Heart left ventricle (tissue), 16 donors: ENCODE measurements at regions not wholly inside any gene's neighbourhood (a gene's known extent, or its start where the extent isn't known, plus 50 kb on each side); places are given as distances from the start of the nearest gene placed in this dataset.

Experiments
- ATAC-seq, 4 donors: fragments of 200-7000 bp; cut with Tn5 transposase; one replicate each; pipeline ENCODE4 v1.9.1; 2020 to 2022; ENCODE audit warnings: moderate library complexity in 4 of 4, mild to moderate bottlenecking in 3 of 4, moderate number of reproducible peaks in 1 of 4
- DNase-seq, 5 donors: peaks; one replicate each; pipeline ENCODE4 v3.0.0-alpha.2; 2020
- H3K27ac ChIP-seq, 12 donors: fragments of 200-600 bp; sonication (generic) in 4 of 12; one replicate each; pipeline versions ENCODE4 v1.5.0 to v1.8.0; 2016 to 2022; ENCODE audit warnings: mild to moderate bottlenecking in 2 of 12
- H3K27me3 ChIP-seq, 9 donors: fragments of 200-600 bp; sonication (generic) in 2 of 9; one replicate each; pipeline versions ENCODE4 v1.5.1 to v1.8.0; 2016 to 2022; ENCODE audit warnings: mild to moderate bottlenecking in 3 of 9
- H3K36me3 ChIP-seq, 9 donors: fragments of 200-600 bp; sonication (generic) in 2 of 9; one replicate each; pipeline versions ENCODE4 v1.5.0 to v1.8.0; 2018 to 2022; ENCODE audit warnings: mild to moderate bottlenecking in 2 of 9
- H3K4me1 ChIP-seq, 12 donors: fragments of 200-600 bp; sonication (generic) in 4 of 12; one replicate each; pipeline versions ENCODE4 v1.5.0 to v1.8.0; 2016 to 2022; ENCODE audit warnings: mild to moderate bottlenecking in 3 of 12
- H3K4me3 ChIP-seq, 12 donors: fragments of 200-600 bp; sonication (generic) in 4 of 12; one replicate each; pipeline versions ENCODE4 v1.5.0 to v1.8.0; 2017 to 2022; ENCODE audit warnings: mild to moderate bottlenecking in 9 of 12, moderate library complexity in 4 of 12
- H3K9me3 ChIP-seq, 12 donors: fragments of 200-600 bp; sonication (generic) in 4 of 12; one replicate each; pipeline versions ENCODE4 v1.5.0 to v1.8.0; 2016 to 2022; ENCODE audit warnings: mild to moderate bottlenecking in 1 of 12
- POLR2A ChIP-seq, 2 donors: fragments of 450-650 bp; IDR thresholded peaks; one replicate each; pipeline ENCODE4 v1.6.1; 2017; ENCODE audit warnings: antibody characterized with exemption in 2 of 2, mild to moderate bottlenecking in 2 of 2, moderate library complexity in 2 of 2
- WGBS, 4 donors: extraction: QIAGEN DNeasy Blood & Tissue Kit in 2 of 4; methylation state at CpG; one replicate each; pipeline versions ENCODE4 v1.1.5 to v1.1.7; 2013 to 2018; 5-methylcytosine and 5-hydroxymethylcytosine counted together
- intact Hi-C, 10 donors: fragments of 100-400 bp; cut with DNase I; formaldehyde crosslinking; loops; one replicate each; pipeline versions ENCODE4 v1.11.1 to v1.14.2; 2022
- TF ChIP-seq, protein P1 (sequence below), 12 donors: fragments of 200-600 bp; sonication (generic) in 4 of 12; IDR thresholded peaks; one replicate each; pipeline versions ENCODE4 v1.5.0 to v1.8.0; 2018 to 2022; ENCODE audit warnings: antibody characterized with exemption in 12 of 12, mild to moderate bottlenecking in 5 of 12
- donor health status: ischemic (EF 13 %, LVEDD 7.1; RV severe dilation, severe dysfunction).
- donor health status: healthy with polysubstance abuse.
- donor health status: DM: no; HTN: yes; CAD: no.
- donor health status: DM: no; HTN: no; CAD: no.
- donor health status: ischemic (EF 25% LVEDD 6.9; RV normal size, moderate dysfunction).
- donor health status: ischemic (EF 25% LVEDD 5.7; RV mildly dilated, moderate dysfunction).
- donor health status: healthy.
- donor health status: DM: yes; HTN: yes; CAD: no.
- donor health status: ischemic (EF 35%, LVEDD 5.7; RV mildly dilated, moderate dysfunction).
- donor health status: nonischemic (EF 11% LVEDD 7.7; RV severe dilation, severe dysfunction).
- donor health status: DM: yes; HTN: yes; CAD: no.
- donor health status: PGD.
- donor health status: ischemic (EF 29% LVEDD 5.4; RV normal size, mild dysfunction).
- donor health status: nonischemic (EF 23%, LVEDD 6.1; RV moderate dilation, normal function).

DNA sequence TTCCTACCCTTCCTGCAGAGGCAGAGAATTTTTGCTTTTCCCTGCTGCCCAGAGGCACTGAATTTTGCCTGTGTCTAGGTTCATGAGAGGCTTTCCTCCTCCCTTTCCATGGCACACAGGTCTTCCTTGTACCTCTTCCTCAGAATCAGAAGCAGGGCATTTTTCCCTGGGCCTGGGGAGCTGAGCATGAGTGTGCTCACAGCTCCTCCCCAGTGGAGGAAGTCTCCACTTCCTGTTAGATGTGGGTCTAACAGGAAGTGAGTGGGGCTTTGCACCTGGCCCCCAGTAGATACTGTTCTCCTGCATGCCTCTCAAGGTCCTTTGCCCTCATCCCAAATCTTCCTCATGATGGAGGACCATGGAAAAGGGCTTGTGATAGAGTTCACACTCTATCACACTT is 297.2 kb upstream of the FIGN start:
- no peaks in the 10 kb centered on the region for H3K27me3 ChIP-seq
- H3K36me3 ChIP-seq = no peaks in the 10 kb centered on the region
- intact Hi-C loops = no loop called here
- peaks cover 0 to 3% (median 0%) of the 10 kb centered on the region in 12 donors for H3K4me1 ChIP-seq
- H3K27ac ChIP-seq = no peak overlapping the region
- no peak overlapping the region for H3K4me3 ChIP-seq
- TF ChIP-seq, protein P1, sequence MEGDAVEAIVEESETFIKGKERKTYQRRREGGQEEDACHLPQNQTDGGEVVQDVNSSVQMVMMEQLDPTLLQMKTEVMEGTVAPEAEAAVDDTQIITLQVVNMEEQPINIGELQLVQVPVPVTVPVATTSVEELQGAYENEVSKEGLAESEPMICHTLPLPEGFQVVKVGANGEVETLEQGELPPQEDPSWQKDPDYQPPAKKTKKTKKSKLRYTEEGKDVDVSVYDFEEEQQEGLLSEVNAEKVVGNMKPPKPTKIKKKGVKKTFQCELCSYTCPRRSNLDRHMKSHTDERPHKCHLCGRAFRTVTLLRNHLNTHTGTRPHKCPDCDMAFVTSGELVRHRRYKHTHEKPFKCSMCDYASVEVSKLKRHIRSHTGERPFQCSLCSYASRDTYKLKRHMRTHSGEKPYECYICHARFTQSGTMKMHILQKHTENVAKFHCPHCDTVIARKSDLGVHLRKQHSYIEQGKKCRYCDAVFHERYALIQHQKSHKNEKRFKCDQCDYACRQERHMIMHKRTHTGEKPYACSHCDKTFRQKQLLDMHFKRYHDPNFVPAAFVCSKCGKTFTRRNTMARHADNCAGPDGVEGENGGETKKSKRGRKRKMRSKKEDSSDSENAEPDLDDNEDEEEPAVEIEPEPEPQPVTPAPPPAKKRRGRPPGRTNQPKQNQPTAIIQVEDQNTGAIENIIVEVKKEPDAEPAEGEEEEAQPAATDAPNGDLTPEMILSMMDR (IDR thresholded peaks at IDR 0.05) = no peak
- TF ChIP-seq POLR2A (IDR thresholded peaks at IDR 0.05) = no peak
- ATAC-seq (no peak), DNase-seq (no peak)
- no peaks in the 10 kb centered on the region for H3K9me3 ChIP-seq

DNA sequence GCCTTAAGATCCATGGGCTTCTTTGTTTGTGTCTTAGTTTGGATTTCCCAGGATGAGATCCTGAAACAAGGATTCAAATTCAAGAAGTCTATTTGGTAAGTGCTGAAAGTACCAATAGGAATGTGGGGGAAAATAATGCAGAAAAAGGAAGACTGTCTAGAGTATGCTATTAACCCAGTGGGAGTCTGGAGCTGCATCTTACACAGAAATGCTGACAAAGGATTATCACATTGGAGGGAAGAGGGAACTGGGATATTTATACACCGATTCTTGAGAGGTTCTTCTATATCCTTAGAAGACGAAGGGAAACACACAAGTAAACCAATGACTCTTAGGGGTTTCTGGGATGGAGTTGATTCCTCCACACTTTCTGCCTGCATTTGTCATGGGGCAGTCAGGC is 294.8 kb upstream of the FIGN start:
- Histone ChIP-seq H3K4me1 (peaks cover 0 to 3% (median 0%) of the 10 kb centered on the region in 12 donors), H3K27me3 (no peaks in the 10 kb centered on the region), H3K4me3 (no peak overlapping the region), H3K9me3 (no peaks in the 10 kb centered on the region), H3K27ac (no peak overlapping the region), H3K36me3 (no peaks in the 10 kb centered on the region)
- intact Hi-C loops = no loop called here
- 88 to 92% (median 90%) methylated on average over 2 of the region's 2 CpGs for WGBS, 4 donors
- TF ChIP-seq, protein P1 (IDR thresholded peaks at IDR 0.05) = no peak
- TF ChIP-seq POLR2A (IDR thresholded peaks at IDR 0.05) = no peak
- ATAC-seq (no peak), DNase-seq (no peak)

DNA sequence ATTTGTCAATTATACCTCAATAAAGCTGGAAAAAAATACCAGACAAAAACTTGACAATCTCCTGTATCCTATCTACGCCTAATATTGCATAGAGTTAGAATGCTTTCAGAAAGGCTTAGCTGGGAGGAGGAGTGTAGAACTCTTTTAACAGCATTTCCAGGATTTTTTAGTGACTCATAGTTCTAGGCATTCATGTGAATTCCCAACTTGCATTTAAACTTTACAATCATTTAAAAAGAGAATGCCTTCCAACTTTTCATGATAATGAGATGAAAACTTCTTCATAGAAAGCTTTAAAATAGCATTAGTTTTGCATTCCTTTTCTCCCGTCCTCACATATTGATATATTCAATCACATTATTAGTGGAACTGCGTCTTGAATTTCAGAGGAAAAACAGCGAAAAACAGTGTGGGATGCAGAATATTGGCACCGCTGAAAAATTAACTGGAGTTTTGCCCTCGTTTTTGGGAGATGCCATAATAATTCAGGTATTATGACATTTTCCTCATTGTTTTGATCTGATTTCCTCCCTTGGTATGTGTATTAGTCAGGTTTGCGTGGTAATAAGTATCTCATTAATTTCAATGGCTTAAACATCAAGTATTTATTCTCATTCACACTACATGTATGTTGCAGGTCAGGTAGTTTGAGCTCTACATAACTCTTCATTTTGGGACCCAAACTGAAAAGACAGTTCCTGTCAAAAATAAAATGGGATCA is 293.2 kb upstream of the FIGN start:
- intact Hi-C loops = no loop called here
- WGBS, 4 donors = 74 to 78% (median 77%) methylated on average over 7 of the region's 7 CpGs
- no peaks in the 10 kb centered on the region for H3K27me3 ChIP-seq
- H3K9me3 ChIP-seq = no peaks in the 10 kb centered on the region
- H3K36me3 ChIP-seq = no peaks in the 10 kb centered on the region
- peaks cover 0 to 3% (median 0%) of the 10 kb centered on the region in 12 donors for H3K4me1 ChIP-seq
- TF ChIP-seq POLR2A (IDR thresholded peaks at IDR 0.05) = no peak
- TF ChIP-seq, protein P1 (IDR thresholded peaks at IDR 0.05) = no peak
- H3K4me3 ChIP-seq = no peak overlapping the region
- ATAC-seq (no peak), DNase-seq (no peak)
- H3K27ac ChIP-seq = no peak overlapping the region

DNA sequence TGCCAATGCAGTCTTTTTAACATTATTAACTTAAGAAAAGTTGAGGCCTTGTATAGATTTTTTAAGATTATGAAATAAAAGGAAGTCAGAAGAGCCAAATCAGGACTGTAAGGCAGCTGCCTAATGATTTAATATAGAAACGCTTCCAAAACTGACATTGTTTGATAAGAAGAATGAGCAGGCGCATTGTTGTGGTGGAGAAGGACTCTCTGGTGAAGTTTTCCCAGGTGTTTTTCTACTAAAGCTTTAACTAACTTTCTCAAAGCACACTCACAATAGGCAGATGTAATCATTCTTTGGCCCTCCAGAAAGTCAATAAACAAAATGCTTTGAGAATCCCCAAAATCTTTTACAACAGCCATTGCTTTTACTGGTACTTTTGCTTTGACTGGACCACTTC is 288.6 kb upstream of the FIGN start:
- Histone ChIP-seq H3K27me3 (no peaks in the 10 kb centered on the region), H3K27ac (peak overlapping the region in 2 of 12 donors; percentile 1 to 17), H3K9me3 (no peaks in the 10 kb centered on the region), H3K4me3 (no peak overlapping the region), H3K36me3 (no peaks in the 10 kb centered on the region), H3K4me1 (peaks cover 0 to 3% (median 0%) of the 10 kb centered on the region in 12 donors)
- TF ChIP-seq, protein P1 (IDR thresholded peaks at IDR 0.05) = no peak
- no peak for TF ChIP-seq POLR2A (IDR thresholded peaks at IDR 0.05)
- no peak for DNase-seq
- WGBS, 4 donors = 57 to 83% (median 70%) methylated on average over 2 of the region's 2 CpGs
- intact Hi-C loops = no loop called here
- no peak for ATAC-seq
